NAMALWA (cell line): ENCODE measurements at regions not wholly inside any gene's neighbourhood (a gene's known extent, or its start where the extent isn't known, plus 50 kb on each side); places are given as distances from the start of the nearest gene placed in this dataset.

ENCODE experiments used
- DNase-seq: peaks from one replicate; pipeline ENCODE4 v3.0.0-alpha.2; 2015; ENCODE audit warnings: low spot score

DNA sequence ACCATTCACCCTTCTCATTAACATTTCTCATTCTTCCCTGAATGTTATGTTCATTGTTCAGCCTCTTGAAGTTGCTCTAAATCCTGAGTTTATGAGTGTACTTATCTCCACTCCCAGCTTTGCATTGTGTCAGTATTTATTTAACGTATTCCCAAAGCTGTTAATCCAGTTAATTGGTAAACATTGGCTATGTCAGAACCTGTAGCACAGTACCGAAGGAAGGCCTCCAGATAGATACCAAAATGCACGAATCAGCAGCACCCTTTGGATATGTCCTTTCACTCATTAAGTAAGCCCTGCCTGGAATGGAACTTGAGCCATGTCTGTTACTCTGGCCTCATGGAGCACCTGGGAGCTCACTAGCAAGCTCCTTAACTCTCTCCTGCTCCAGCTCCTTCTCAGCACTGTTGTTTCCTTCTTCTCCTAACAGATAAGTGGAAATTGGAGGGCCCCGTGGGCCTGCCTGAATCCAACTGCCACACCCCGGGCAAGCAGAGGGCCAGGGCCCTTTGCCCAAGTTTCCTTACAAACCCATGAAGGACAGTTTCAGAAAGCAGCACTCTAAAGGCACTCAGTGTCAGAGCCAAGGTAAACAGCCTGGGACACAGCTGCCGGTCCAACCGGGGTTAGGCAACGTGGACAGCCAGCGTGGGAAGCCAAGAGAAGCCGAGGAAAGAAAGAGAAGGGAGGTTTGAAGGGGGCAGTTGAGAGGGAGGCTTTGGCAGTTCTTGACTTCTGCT lies 155.0 kb upstream of the SERP2 start:
- no peak for DNase-seq

DNA sequence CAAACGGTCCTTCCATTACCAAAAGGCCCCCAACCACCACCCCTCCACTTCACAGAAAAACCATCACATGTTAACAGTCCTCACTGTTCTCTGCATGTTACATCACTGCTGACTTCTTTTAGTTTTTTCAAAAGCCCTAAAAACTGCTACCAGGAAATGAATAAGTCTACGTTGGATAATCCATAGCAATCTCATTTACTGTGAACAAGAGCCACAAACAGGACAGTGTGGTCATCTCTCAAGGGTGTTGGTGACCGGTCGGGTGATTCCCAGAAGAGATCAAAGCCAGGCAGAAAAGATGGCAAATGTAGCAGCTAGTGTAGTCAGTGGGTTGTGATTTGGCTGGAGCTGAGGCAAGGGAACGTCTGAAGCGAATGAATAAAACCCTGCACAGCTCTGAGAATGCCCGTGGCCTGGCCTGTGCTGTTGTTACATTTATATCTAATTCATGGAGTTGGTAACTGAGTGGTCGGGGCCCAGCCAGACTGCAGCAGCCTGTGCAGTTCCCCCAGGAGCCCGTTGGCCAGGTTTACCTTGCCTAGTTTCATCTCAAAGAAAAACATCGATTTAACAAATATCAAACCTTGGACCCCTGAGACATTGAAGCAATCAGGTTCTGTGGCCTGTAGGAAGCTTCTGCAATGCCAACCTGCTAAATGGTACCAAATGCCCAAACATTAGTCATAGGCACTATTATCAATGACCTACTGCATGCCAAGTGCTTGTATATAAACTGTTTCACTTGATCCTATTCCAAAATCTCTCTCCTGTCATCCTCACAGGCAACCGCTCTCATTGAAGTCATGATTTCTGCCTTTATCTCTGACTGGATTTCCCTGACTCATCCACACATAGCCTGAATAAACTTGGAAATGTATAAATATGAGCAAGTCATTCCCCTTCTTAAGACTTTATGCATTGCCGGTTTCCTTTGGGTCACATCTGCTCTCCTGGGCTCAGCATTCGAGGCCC lies 153.8 kb upstream of the SERP2 start:
- DNase-seq = no peak

GRCh38 chr13:44220948-44221347 lies 152.7 kb upstream of the SERP2 start:
- DNase-seq = no peak

DNA sequence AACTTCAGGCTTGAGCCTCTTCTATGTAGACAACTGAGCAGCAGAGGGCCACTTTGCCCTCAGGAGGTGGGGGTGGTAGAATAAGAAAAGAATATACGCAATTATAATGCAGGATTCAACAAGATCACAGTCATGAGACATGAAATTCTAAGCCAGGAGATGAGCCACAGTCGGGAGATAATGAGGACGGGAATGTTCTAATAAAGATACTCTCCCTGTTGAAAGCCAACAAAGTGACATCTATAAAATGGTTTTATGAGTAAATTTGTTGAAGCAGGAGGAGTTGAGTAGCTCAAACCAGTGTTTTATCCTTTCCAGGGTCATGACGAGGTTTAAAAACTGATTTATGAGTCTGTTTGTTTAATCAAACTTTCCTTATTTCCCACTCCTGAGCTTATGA lies 152.0 kb upstream of the SERP2 start:
- DNase-seq = no peak

- no peak for DNase-seq
These were observed 149.7 kb upstream of the SERP2 start for GRCh38 chr13:44223770-44224444.

GRCh38 chr13:44224450-44225149 lies 149.0 kb upstream of the SERP2 start:
- DNase-seq = no peak

GRCh38 chr13:44229371-44230030 lies 144.1 kb upstream of the SERP2 start:
- no peak for DNase-seq

DNA sequence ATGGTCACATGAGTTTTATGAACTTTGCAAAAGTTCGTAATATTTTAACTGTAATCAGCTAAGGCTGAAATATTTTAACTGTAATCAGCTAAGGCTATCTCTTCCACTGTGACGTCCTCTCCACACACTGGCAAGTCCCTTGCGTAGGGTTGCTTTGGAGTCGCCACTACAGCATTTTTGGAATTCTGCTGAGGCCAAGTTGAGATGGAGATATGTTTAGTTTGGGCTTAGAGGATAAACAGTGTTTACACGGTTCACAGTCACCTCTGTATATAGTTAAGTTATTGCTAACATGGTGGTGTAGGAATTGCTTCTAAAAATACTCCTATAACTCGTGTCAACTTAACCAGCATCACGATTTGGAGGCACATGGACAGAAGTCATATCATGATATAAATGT lies 143.6 kb upstream of the SERP2 start:
- no peak for DNase-seq

DNA sequence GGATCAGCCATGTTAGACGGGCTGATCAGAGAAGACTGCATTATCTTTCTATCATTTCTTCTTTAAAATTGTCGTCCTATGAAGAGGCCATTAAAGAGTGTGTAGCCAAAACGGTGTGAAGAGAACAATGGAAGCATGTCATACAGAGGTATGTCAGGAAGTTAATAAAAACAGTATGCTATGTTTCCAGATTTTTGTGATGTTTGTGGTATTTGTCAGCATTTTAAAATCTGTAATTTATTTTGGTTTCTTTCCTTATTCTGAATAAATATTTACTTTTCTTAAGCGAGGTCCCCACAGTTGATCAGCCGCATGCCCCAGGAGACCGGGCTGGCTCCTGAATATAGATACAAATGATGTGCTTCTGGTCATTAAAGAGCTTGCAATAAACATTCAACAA lies 142.9 kb upstream of the SERP2 start:
- DNase-seq = no peak

GRCh38 chr13:44231786-44232516 lies 141.7 kb upstream of the SERP2 start:
- DNase-seq = no peak

DNA sequence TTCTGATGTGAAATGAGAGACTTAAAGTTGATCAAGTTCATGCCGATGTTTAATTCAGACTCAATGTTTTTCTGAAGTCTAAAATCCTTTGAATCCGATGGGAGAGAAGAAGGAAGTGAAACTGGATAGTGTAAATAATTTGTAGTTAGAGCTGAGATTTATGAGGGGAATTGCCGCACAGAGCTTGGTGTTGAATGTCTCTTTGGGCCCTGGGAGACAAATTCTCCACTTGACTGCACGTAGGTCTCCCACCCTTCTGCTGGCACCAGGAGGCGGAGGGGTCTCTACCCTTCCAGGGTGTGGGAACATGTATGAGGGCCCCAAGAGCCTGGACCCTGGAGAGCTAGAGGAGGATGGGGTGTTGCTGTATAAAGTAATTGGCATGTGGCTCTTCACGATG lies 140.8 kb upstream of the SERP2 start:
- DNase-seq = no peak

GRCh38 chr13:44234566-44234965 lies 139.1 kb upstream of the SERP2 start:
- DNase-seq = no peak

DNA sequence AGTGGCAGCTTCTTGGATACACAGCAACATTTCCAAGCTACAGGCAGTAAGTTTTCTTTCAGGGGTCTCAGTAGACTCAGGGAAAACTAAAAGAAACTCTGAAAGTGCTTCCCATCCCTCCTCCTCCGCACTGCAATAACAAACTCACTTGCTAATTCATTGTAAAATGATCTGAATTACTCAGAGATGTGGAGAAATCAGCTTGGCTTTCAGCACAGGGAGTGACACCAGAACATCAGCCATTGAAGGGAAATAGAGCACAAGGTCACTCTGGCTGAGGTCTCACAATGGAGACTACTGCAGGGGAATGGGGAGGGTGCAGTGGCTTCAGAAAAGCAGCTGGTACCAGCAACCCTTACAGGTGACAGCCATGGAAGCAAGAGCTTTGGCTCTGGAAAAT lies 137.3 kb upstream of the SERP2 start:
- no peak for DNase-seq

GRCh38 chr13:44236801-44237207 lies 136.8 kb upstream of the SERP2 start:
- DNase-seq = no peak

GRCh38 chr13:44237276-44237767 lies 136.3 kb upstream of the SERP2 start:
- no peak for DNase-seq

DNA sequence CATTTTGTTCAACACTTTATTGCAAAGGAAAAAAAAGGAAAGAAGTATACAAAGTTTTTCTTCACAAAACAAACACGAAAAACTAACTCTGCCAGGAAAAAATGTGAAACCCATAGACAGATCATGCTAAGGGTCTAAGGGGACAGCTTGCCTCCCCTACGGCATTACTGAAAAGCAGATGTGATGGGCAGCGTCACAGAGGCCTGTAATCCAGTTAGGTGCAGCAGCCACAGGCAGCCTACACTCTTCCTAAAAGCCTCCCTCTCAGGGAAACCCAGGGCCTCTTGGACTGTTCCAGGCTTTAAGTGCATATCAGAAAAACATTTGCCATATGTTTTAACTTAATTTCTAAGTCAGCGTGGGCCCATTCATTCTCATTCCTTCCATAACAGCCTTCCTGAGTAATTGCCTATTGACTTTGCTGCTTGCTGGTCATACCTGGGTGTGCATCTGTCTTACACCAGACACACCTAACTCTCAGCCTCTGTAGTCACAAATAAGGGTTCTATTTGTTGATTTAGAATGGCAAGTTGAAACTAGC lies 135.7 kb upstream of the SERP2 start:
- no peak for DNase-seq

DNA sequence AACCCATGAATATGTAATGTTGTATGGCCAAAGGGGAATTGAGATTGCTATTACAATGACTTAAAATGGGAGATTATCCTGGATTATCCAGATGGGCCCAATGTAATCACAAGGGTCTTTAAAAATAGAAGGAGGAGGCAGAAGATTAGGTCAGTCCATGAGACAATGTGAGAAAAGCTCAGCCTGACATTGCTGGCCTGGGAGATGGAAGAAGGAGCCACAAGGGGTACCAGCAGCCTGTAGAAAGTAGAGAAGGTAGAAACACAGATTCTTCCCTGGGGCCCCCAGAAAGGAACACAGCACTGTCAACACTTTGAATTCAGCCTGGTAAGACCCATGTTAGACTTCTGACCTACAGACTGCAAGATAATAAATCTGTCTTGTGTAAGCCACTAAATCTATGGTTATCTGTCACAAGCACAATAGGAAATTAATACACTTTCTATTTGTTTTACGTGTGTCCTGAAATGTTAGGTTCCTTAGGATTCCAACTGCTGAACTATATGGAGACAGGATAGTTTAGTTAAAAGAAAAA lies 132.9 kb upstream of the SERP2 start:
- no peak for DNase-seq

DNA sequence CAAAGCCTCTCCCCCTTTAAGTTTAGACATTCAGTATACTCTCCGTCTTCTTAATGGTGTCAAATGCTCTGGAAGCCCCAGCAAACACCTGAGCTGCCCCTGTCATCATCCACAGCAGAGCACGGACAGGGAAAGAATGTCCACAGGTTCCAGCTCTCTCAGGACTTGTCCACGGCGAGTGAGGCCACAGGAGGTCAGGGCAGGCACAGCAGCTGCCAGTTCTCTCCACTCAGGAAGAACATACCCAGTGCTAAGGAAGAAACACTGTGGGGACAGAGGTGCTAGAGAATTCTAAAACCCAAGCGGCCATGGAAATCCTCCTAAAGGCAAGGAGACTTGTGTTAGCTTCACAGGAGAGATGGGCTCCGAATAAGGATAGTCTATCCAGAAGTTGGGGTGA lies 132.0 kb upstream of the SERP2 start:
- no peak for DNase-seq

DNA sequence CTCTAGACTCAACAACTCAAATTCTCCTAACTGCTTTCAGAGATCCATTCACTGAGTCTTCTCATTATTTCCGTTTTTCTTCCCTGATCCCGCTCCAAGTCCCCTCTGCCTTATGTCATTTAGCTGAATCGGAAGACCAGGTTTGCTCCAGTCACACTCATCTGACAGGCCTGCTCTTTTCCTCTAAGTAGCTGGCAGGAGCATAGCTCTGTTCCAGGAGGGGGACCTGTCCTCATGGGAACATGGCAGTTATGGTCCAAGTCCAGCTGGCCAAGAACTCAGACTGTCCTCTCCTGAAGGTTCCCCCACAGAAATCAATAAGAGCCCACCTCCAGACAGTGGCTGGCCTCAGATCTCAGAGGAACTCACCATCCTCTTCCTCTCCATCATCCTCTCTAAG lies 130.9 kb upstream of the SERP2 start:
- DNase-seq = no peak
